T-cell (primary cell): ENCODE measurements at regions not wholly inside any gene's neighbourhood (a gene's known extent, or its start where the extent isn't known, plus 50 kb on each side); places are given as distances from the start of the nearest gene placed in this dataset.

Source experiments
- ATAC-seq, 4 experiments: fragments of 200-7000 bp in 3 of 4; fragments of 150-1000 bp in 1 of 4; cut with Tn5 transposase; replicated peaks in 1 of 4; 1 replicate in 3 of 4; 2 replicates in 1 of 4; pipeline ENCODE4 v1.10.0; 2021; ENCODE audit warnings: moderate library complexity in 3 of 4, mild to moderate bottlenecking in 2 of 4, moderate number of reproducible peaks in 1 of 4
- CTCF ChIA-PET, 2 donors: fragments of 300-600 bp; sonication (Branson Sonifier 250); formaldehyde crosslinking; loops; one replicate each; lab custom pipeline; 2022; ENCODE audit warnings: antibody characterized with exemption in 2 of 2; lab: Charles Lee
- POLR2A ChIA-PET, 2 donors: fragments of 300-600 bp; sonication (Branson Sonifier 250); formaldehyde crosslinking; loops; one replicate each; lab custom pipeline; 2022; ENCODE audit warnings: antibody characterized with exemption in 2 of 2; lab: Charles Lee
- DNase-seq, 35 experiments: peaks; one replicate each; pipeline versions ENCODE4 v3.0.0 to v3.0.0-alpha.2; 2013 to 2023
- H3K27ac ChIP-seq: one replicate; pipeline ENCODE4 v1.5.1; 2013; ENCODE audit warnings: low read length
- H3K27me3 ChIP-seq, 2 experiments: replicated peaks in 1 of 2; 1 replicate in 1 of 2; 2 replicates in 1 of 2; pipeline versions ENCODE4 v1.6.1 to v1.7.0; 2013; ENCODE audit warnings: low read length in 1 of 2, mixed read lengths in 1 of 2; ENCODE audit not compliant: control insufficient read depth in 2 of 2, insufficient read depth in 2 of 2; ENCODE audit errors: extremely low read depth in 1 of 2
- H3K36me3 ChIP-seq, 2 donors: 1 replicate in 1 of 2; 2 replicates in 1 of 2; pipeline versions ENCODE4 v1.6.1 to v1.7.0; 2013; ENCODE audit warnings: low read length in 1 of 2; ENCODE audit not compliant: control insufficient read depth in 2 of 2, insufficient read depth in 1 of 2; ENCODE audit errors: extremely low read depth in 1 of 2
- H3K4me1 ChIP-seq, 2 experiments: 1 replicate in 1 of 2; 2 replicates in 1 of 2; pipeline versions ENCODE4 v1.6.1 to v1.7.0; 2013; ENCODE audit warnings: low read length in 2 of 2, mixed read lengths in 1 of 2; ENCODE audit not compliant: insufficient read depth in 2 of 2, control insufficient read depth in 1 of 2; ENCODE audit errors: extremely low read depth in 1 of 2
- H3K4me3 ChIP-seq, 2 donors: 1 replicate in 1 of 2; 2 replicates in 1 of 2; pipeline versions ENCODE4 v1.5.1 to v1.7.0; 2013; ENCODE audit warnings: mild to moderate bottlenecking in 2 of 2, low read length in 1 of 2, moderate library complexity in 1 of 2; ENCODE audit not compliant: control insufficient read depth in 1 of 2; ENCODE audit errors: extremely low read depth in 1 of 2
- H3K9me3 ChIP-seq: 2 replicates; pipeline ENCODE4 v1.7.0; 2013
- H3K27ac Mint-ChIP-seq, 2 donors: one replicate each; pipeline ENCODE4 v1.8.0; 2020 to 2021; ENCODE audit warnings: mild to moderate bottlenecking in 2 of 2, mixed read lengths in 2 of 2
- H3K27me3 Mint-ChIP-seq, 2 donors: one replicate each; pipeline ENCODE4 v1.8.0; 2021 to 2022; ENCODE audit warnings: mixed read lengths in 2 of 2
- H3K36me3 Mint-ChIP-seq: one replicate; pipeline ENCODE4 v1.8.0; 2021; ENCODE audit warnings: mixed read lengths
- H3K4me1 Mint-ChIP-seq, 3 donors: one replicate each; pipeline ENCODE4 v1.8.0; 2020 to 2022; ENCODE audit warnings: mixed read lengths in 3 of 3, mild to moderate bottlenecking in 1 of 3
- H3K4me3 Mint-ChIP-seq, 3 donors: one replicate each; pipeline ENCODE4 v1.8.0; 2020 to 2022; ENCODE audit warnings: mild to moderate bottlenecking in 3 of 3, mixed read lengths in 3 of 3, moderate library complexity in 3 of 3
- H3K9me3 Mint-ChIP-seq, 3 donors: one replicate each; pipeline ENCODE4 v1.8.0; 2020 to 2022; ENCODE audit warnings: mixed read lengths in 3 of 3
- WGBS: methylation state at CpG from one replicate; pipeline ENCODE4 v1.1.5; 2013; ENCODE audit warnings: missing lambda C conversion rate; ENCODE audit not compliant: insufficient coverage; 5-methylcytosine and 5-hydroxymethylcytosine counted together

DNA sequence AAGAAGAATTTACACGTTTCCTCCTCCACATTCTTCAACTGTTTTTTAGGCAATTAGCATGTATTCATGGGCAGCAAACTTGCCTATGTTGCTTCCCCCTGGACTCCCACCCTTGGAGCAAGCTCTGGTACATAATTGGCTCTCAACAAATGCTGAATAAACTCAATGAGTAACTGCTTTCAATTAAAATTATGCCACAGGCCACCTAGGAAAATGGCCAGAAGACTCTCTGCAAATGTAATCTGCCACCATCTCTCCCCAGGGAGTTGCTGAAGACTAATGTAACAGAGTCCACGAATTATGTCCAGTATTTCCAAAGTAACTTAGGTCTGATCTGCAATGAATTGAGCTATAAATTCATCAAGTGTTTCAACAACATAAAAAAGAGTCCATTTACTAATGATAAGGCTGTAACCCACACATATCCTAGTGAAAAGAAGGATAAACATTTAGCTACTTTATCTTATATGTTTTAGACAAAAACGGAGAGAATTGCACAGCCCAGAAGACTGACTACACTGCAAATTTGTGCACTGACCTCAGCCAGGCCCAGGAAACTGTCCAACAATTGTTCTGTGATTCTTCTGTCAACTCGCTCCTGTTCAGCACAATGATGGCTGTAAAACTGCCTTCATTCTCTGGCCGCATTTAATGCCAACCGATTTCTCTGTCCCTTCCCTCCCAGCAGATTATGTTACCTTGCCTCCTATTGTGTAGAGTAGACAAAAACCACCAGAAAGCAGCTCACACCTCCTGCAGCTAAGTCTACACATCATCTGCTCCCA, 808.6 kb upstream of the ARGLU1 start:
- DNase-seq = no peak
- H3K36me3 ChIP-seq = no peaks in the 10 kb centered on the region
- no peaks in the 10 kb centered on the region for H3K4me1 Mint-ChIP-seq
- H3K27me3 Mint-ChIP-seq = no peaks in the 10 kb centered on the region
- no peak overlapping the region for H3K27ac Mint-ChIP-seq
- no peaks in the 10 kb centered on the region for H3K27me3 ChIP-seq
- no peaks in the 10 kb centered on the region for H3K9me3 Mint-ChIP-seq
- H3K4me1 ChIP-seq = no peaks in the 10 kb centered on the region
- no peak overlapping the region for H3K4me3 Mint-ChIP-seq
- ChIA-PET POLR2A (interaction anchor here (0.7 to 0.8 kb wide), 2 partner anchors 13 to 83 kb away, joined by 3 to 6 read pairs; no protein-coding TSS in a partner anchor), CTCF (no interaction called here)
- H3K36me3 Mint-ChIP-seq = no peaks in the 10 kb centered on the region
- H3K4me3 ChIP-seq = no peak overlapping the region
- ATAC-seq = no peak
- no CpG with 5 or more reads among the region's 6 CpGs for WGBS
- H3K9me3 ChIP-seq = no peaks in the 10 kb centered on the region
- H3K27ac ChIP-seq = no peak overlapping the region

DNA sequence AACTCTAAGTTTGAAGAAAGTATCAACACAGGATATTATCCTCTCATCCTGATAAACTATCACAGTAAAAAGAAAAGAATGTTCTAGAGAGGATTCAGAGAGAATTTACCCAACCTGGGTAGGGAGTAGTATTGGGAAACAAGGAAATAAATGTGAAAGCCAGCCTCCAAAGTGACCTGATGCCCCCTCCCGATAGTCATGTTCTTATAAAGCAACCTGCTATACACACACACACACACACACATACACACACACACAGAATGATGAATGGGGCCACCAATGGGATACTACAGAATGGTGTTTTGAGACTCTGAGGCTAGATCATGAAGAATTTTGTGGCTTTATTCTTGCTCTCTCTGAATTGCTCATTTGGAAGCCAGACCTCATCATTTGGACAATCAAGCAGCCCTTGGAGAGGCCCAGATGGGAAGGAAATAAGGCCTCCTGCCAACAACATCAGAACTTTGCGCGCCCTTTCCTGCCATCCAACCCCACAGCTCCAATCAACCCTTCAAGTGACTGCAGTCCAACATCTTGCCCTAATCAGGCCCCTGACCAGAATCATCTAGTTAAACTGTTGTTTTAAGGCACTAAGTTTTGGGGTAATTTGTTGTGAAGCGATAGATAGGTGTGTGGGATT, 807.9 kb upstream of the ARGLU1 start:
- Mint-ChIP-seq H3K9me3 (no peaks in the 10 kb centered on the region), H3K36me3 (no peaks in the 10 kb centered on the region), H3K4me1 (no peaks in the 10 kb centered on the region), H3K27me3 (no peaks in the 10 kb centered on the region), H3K27ac (no peak overlapping the region), H3K4me3 (no peak overlapping the region)
- Histone ChIP-seq H3K4me1 (no peaks in the 10 kb centered on the region), H3K4me3 (no peak overlapping the region), H3K36me3 (no peaks in the 10 kb centered on the region), H3K27me3 (no peaks in the 10 kb centered on the region), H3K27ac (no peak overlapping the region), H3K9me3 (no peaks in the 10 kb centered on the region)
- POLR2A ChIA-PET = interaction anchor here in 1 of 2 donors (0.8 kb wide), 1 partner anchor 14 kb away, joined by 3 read pairs; no protein-coding TSS in a partner anchor
- CTCF ChIA-PET = no interaction called here
- DNase-seq (no peak), ATAC-seq (no peak)
- WGBS = no CpG with 5 or more reads among the region's 4 CpGs

GRCh38 chr13:107374038-107374437, 806.1 kb upstream of the ARGLU1 start:
- WGBS = no CpG with 5 or more reads among the region's 2 CpGs

GRCh38 chr13:107373551-107373950, 805.6 kb upstream of the ARGLU1 start:
- Mint-ChIP-seq H3K36me3 (no peaks in the 10 kb centered on the region), H3K9me3 (peaks cover 0 to 4% (median 0%) of the 10 kb centered on the region in 3 donors), H3K4me1 (no peaks in the 10 kb centered on the region), H3K27ac (no peak overlapping the region), H3K4me3 (no peak overlapping the region), H3K27me3 (no peaks in the 10 kb centered on the region)
- Histone ChIP-seq H3K27ac (no peak overlapping the region), H3K36me3 (no peaks in the 10 kb centered on the region), H3K27me3 (no peaks in the 10 kb centered on the region), H3K9me3 (no peaks in the 10 kb centered on the region), H3K4me1 (no peaks in the 10 kb centered on the region), H3K4me3 (no peak overlapping the region)
- DNase-seq = no peak
- POLR2A ChIA-PET = no interaction called here
- CTCF ChIA-PET = no interaction called here
- 7% methylated on average over 1 of the region's 3 CpGs for WGBS
- ATAC-seq = no peak

More at GRCh38 chr13:107374038-107374437, 806.1 kb upstream of the ARGLU1 start:
- no peaks in the 10 kb centered on the region for H3K36me3 Mint-ChIP-seq
- no peak for ATAC-seq
- H3K4me1 ChIP-seq = no peaks in the 10 kb centered on the region
- no peak overlapping the region for H3K27ac ChIP-seq
- CTCF ChIA-PET = no interaction called here
- no peaks in the 10 kb centered on the region for H3K27me3 Mint-ChIP-seq
- DNase-seq = no peak
- H3K4me3 Mint-ChIP-seq = no peak overlapping the region
- POLR2A ChIA-PET = no interaction called here
- no peaks in the 10 kb centered on the region for H3K27me3 ChIP-seq
- H3K4me3 ChIP-seq = no peak overlapping the region
- no peak overlapping the region for H3K27ac Mint-ChIP-seq
- H3K36me3 ChIP-seq = no peaks in the 10 kb centered on the region
- no peaks in the 10 kb centered on the region for H3K9me3 ChIP-seq
- no peaks in the 10 kb centered on the region for H3K4me1 Mint-ChIP-seq
- no peaks in the 10 kb centered on the region for H3K9me3 Mint-ChIP-seq

GRCh38 chr13:107370015-107370785, 802.3 kb upstream of the ARGLU1 start:
- DNase-seq = no peak
- Histone ChIP-seq H3K9me3 (no peaks in the 10 kb centered on the region), H3K4me1 (no peaks in the 10 kb centered on the region), H3K4me3 (no peak overlapping the region), H3K27me3 (no peaks in the 10 kb centered on the region), H3K36me3 (no peaks in the 10 kb centered on the region), H3K27ac (no peak overlapping the region)
- WGBS = 60% methylated on average over 1 of the region's 7 CpGs
- Mint-ChIP-seq H3K27ac (no peak overlapping the region), H3K27me3 (no peaks in the 10 kb centered on the region), H3K36me3 (no peaks in the 10 kb centered on the region), H3K4me3 (no peak overlapping the region), H3K9me3 (peaks cover 0 to 6% (median 0%) of the 10 kb centered on the region in 3 donors), H3K4me1 (no peaks in the 10 kb centered on the region)
- no peak for ATAC-seq
- ChIA-PET POLR2A (no interaction called here), CTCF (no interaction called here)

DNA sequence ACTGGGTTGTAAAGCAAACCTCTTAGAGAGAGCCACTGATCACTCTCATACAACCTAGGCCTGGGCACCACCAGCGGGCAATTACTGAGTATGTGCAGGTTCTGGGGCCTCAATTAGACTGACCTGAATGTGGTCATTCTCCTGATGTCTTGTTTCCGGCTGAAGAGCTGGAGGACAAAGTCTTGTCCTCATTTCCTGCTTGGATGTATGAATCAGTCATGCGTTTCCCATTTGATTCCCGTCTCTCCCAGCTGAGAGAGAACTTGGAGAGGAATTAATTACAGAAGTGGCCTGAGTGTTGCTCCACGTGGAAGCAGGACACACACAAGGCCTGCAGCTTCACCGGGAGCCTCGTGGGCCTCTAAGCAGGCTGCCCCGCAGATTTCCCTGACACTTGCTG, 799.3 kb upstream of the ARGLU1 start:
- Histone ChIP-seq H3K4me1 (no peaks in the 10 kb centered on the region), H3K27me3 (no peaks in the 10 kb centered on the region), H3K4me3 (no peak overlapping the region), H3K27ac (no peak overlapping the region), H3K9me3 (no peaks in the 10 kb centered on the region), H3K36me3 (no peaks in the 10 kb centered on the region)
- peaks cover 0 to 9% (median 0%) of the 10 kb centered on the region in 3 donors for H3K9me3 Mint-ChIP-seq
- ChIA-PET CTCF (no interaction called here), POLR2A (no interaction called here)
- H3K27me3 Mint-ChIP-seq = no peaks in the 10 kb centered on the region
- no peaks in the 10 kb centered on the region for H3K4me1 Mint-ChIP-seq
- no peaks in the 10 kb centered on the region for H3K36me3 Mint-ChIP-seq
- H3K4me3 Mint-ChIP-seq = no peak overlapping the region
- no peak for DNase-seq
- WGBS = 53% methylated on average over 3 of the region's 8 CpGs
- no peak for ATAC-seq
- no peak overlapping the region for H3K27ac Mint-ChIP-seq
